Vagina (tissue), 2 donors: ENCODE measurements at regions not wholly inside any gene's neighbourhood (a gene's known extent, or its start where the extent isn't known, plus 50 kb on each side); places are given as distances from the start of the nearest gene placed in this dataset.

Source experiments
- CTCF ChIP-seq, 3 experiments: fragments of 450-650 bp in 2 of 3; fragments of 200-600 bp in 1 of 3; sonication (generic) in 1 of 3; IDR thresholded peaks; one replicate each; pipeline ENCODE4 v1.5.1; 2017 to 2019; ENCODE audit warnings: antibody characterized with exemption in 3 of 3, mild to moderate bottlenecking in 2 of 3, moderate library complexity in 2 of 3
- POLR2A ChIP-seq, 2 donors: fragments of 450-650 bp; IDR thresholded peaks; one replicate each; pipeline ENCODE4 v1.6.1; 2017; ENCODE audit warnings: antibody characterized with exemption in 2 of 2, mild to moderate bottlenecking in 2 of 2, moderate library complexity in 2 of 2
- POLR2AphosphoS5 ChIP-seq, 2 donors: sonication (generic); formaldehyde crosslinking; IDR thresholded peaks; one replicate each; pipeline ENCODE4 v1.9.0; 2017; ENCODE audit warnings: antibody characterized with exemption in 2 of 2, mild to moderate bottlenecking in 2 of 2, low read depth in 1 of 2; ENCODE audit not compliant: insufficient read depth in 1 of 2

- no peak for TF ChIP-seq POLR2A (IDR thresholded peaks at IDR 0.05)
- no peak for TF ChIP-seq CTCF (IDR thresholded peaks at IDR 0.05)
- no peak for TF ChIP-seq POLR2AphosphoS5 (IDR thresholded peaks at IDR 0.05; ENCODE audit: insufficient read depth in 1 of 2, low read depth in 1 of 2)
Observed at GRCh38 chr6:141981190-141981589, 151.5 kb upstream of the GJE1 start.
